KMS-11 (cell line): ENCODE measurements at regions not wholly inside any gene's neighbourhood (a gene's known extent, or its start where the extent isn't known, plus 50 kb on each side); places are given as distances from the start of the nearest gene placed in this dataset.
A peak's percentile ranks its signal among the peaks of the same experiment; 100 is the strongest.

Source experiments
- H2AFZ ChIP-seq: fragments of 200-600 bp; sonication (generic); 2 replicates; pipeline ENCODE4 v1.6.1; 2016; ENCODE audit warnings: antibody characterized with exemption, mixed run types, low read depth
- H3K27ac ChIP-seq: fragments of 200-600 bp; sonication (generic); 2 replicates; pipeline ENCODE4 v1.6.1; 2016; ENCODE audit warnings: mild to moderate bottlenecking, mixed run types
- H3K27me3 ChIP-seq: fragments of 200-600 bp; sonication (generic); 2 replicates; pipeline ENCODE4 v1.6.1; 2017; ENCODE audit warnings: mild to moderate bottlenecking, low read depth, mixed run types, moderate library complexity; ENCODE audit not compliant: insufficient read depth
- H3K36me3 ChIP-seq: fragments of 200-600 bp; sonication (generic); 2 replicates; pipeline ENCODE4 v1.6.1; 2017; ENCODE audit warnings: mild to moderate bottlenecking, mixed run types; ENCODE audit not compliant: insufficient read depth
- H3K4me1 ChIP-seq: fragments of 200-600 bp; sonication (generic); 2 replicates; pipeline ENCODE4 v1.6.1; 2016; ENCODE audit warnings: mild to moderate bottlenecking, low read depth, mixed run types; ENCODE audit not compliant: poor library complexity, severe bottlenecking
- H3K4me2 ChIP-seq: fragments of 200-600 bp; sonication (generic); 2 replicates; pipeline ENCODE4 v1.7.0; 2016; ENCODE audit warnings: mild to moderate bottlenecking, mixed run types
- H3K4me3 ChIP-seq: fragments of 200-600 bp; sonication (generic); IDR thresholded peaks from 2 replicates; pipeline ENCODE4 v1.6.1; 2017; ENCODE audit warnings: low read depth, low read length, mixed read lengths; ENCODE audit not compliant: insufficient read depth
- H3K79me2 ChIP-seq: fragments of 200-600 bp; sonication (generic); 2 replicates; pipeline ENCODE4 v1.6.1; 2016; ENCODE audit warnings: low read depth, mixed run types; ENCODE audit not compliant: insufficient read depth
- H3K9ac ChIP-seq: fragments of 200-600 bp; sonication (generic); 2 replicates; pipeline ENCODE4 v1.6.1; 2016; ENCODE audit warnings: mild to moderate bottlenecking, mixed run types
- H4K20me1 ChIP-seq: fragments of 200-600 bp; sonication (generic); 2 replicates; pipeline ENCODE4 v1.6.1; 2016; ENCODE audit warnings: mild to moderate bottlenecking, mixed run types; ENCODE audit not compliant: insufficient read depth
- CTCF ChIP-seq: fragments of 200-600 bp; sonication (generic); conservative IDR thresholded peaks from 2 replicates; pipeline ENCODE4 v1.6.1; 2017; ENCODE audit warnings: low read depth, mild to moderate bottlenecking, antibody characterized with exemption, low read length, moderate library complexity, mixed read lengths

- no peak overlapping the region for H3K27ac ChIP-seq
- H3K9ac ChIP-seq = no peak overlapping the region
- no peak overlapping the region for H3K4me3 ChIP-seq
- H2AFZ ChIP-seq = no peak overlapping the region
- H3K4me1 ChIP-seq = peaks cover 58% of the 10 kb centered on the region
- H4K20me1 ChIP-seq = no peaks in the 10 kb centered on the region
- peak overlapping the region; percentile 67 for H3K4me2 ChIP-seq
- TF ChIP-seq CTCF = no peak
- no peaks in the 10 kb centered on the region for H3K79me2 ChIP-seq
- no peaks in the 10 kb centered on the region for H3K36me3 ChIP-seq
- H3K27me3 ChIP-seq = peaks cover 7% of the 10 kb centered on the region; the same call in 1 of the 2 replicates
These were observed 125.3 kb downstream of the DAD1 start for GRCh38 chr14:22463763-22464173.

GRCh38 chr14:22462923-22463322, 126.1 kb downstream of the DAD1 start:
- Histone ChIP-seq H3K4me1 (peaks cover 58% of the 10 kb centered on the region), H2AFZ (no peak overlapping the region), H3K4me3 (no peak overlapping the region)

GRCh38 chr14:22460461-22461195, 128.4 kb downstream of the DAD1 start:
- H3K4me3 ChIP-seq = no peak overlapping the region
- H3K27me3 ChIP-seq = peaks cover 2% of the 10 kb centered on the region; the same call in 1 of the 2 replicates
- no peak overlapping the region for H3K27ac ChIP-seq
- no peaks in the 10 kb centered on the region for H3K79me2 ChIP-seq
- TF ChIP-seq CTCF = no peak
- H4K20me1 ChIP-seq = no peaks in the 10 kb centered on the region
- H3K4me1 ChIP-seq = peaks cover 53% of the 10 kb centered on the region
- peak overlapping the region; percentile 33 for H3K4me2 ChIP-seq
- no peak overlapping the region for H3K9ac ChIP-seq
- H2AFZ ChIP-seq = no peak overlapping the region
- no peaks in the 10 kb centered on the region for H3K36me3 ChIP-seq

More at GRCh38 chr14:22462923-22463322, 126.1 kb downstream of the DAD1 start:
- H3K4me2 ChIP-seq = no peak overlapping the region
- no peaks in the 10 kb centered on the region for H3K36me3 ChIP-seq
- no peak overlapping the region for H3K9ac ChIP-seq
- H3K27me3 ChIP-seq = peaks cover 7% of the 10 kb centered on the region; the same call in 1 of the 2 replicates
- H3K79me2 ChIP-seq = no peaks in the 10 kb centered on the region
- H3K27ac ChIP-seq = no peak overlapping the region
- no peak for TF ChIP-seq CTCF
- H4K20me1 ChIP-seq = no peaks in the 10 kb centered on the region

GRCh38 chr14:22458737-22459136, 130.3 kb downstream of the DAD1 start:
- Histone ChIP-seq H4K20me1 (no peaks in the 10 kb centered on the region), H3K27ac (no peak overlapping the region), H3K79me2 (no peaks in the 10 kb centered on the region), H3K36me3 (no peaks in the 10 kb centered on the region), H3K27me3 (no peaks in the 10 kb centered on the region; the same call in 1 of the 2 replicates), H3K9ac (no peak overlapping the region), H3K4me2 (no peak overlapping the region), H3K4me1 (peaks cover 34% of the 10 kb centered on the region), H3K4me3 (no peak overlapping the region), H2AFZ (no peak overlapping the region)
- no peak for TF ChIP-seq CTCF
